ENCODE measurements at regions not wholly inside any gene's neighbourhood (a gene's known extent, or its start where the extent isn't known, plus 50 kb on each side); places are given as distances from the start of the nearest gene placed in this dataset.

DNA sequence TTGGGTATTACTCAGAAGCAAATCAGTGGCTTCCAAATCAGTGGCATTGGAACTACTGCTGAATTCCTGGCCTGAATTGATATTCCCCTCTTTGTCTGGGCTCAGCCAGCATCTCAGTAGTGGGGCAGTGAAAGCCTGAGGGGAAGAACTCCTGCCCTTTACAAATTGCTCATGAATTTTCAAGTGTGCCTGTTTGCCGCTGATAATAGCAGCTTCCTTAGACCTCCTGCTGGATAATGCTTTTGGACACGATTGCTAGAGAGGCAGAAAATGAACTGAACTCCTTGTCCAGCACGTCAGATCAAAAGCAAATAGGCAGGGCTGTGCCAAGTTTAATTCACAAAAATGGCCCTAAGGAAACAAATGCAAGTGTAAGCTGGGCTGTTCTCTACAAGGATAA lies 91.3 kb upstream of the GZMB start:
- Histone ChIP-seq H3K27ac (no peak overlapping the region), H3K36me3 (no peaks in the 10 kb centered on the region), H3K27me3 (no peaks in the 10 kb centered on the region), H3K4me1 (no peaks in the 10 kb centered on the region), H3K9me3 (peaks cover 0 to 9% of the 10 kb centered on the region in 2 donors), H3K4me3 (no peak overlapping the region)
- no peak for DNase-seq (ENCODE audit: low spot score in 2 of 2)
- TF ChIP-seq POLR2AphosphoS5 (IDR thresholded peaks at IDR 0.05) (no peak), CTCF (IDR thresholded peaks at IDR 0.05) (no peak), POLR2A (IDR thresholded peaks at IDR 0.05) (no peak)
- intact Hi-C loops (cut with DNase I; ENCODE audit: low total_unique reads): no loop called here

GRCh38 chr14:24721775-24722174 lies 87.8 kb upstream of the GZMB start:
- TF ChIP-seq POLR2A (IDR thresholded peaks at IDR 0.05): no peak
- no peak for TF ChIP-seq POLR2AphosphoS5 (IDR thresholded peaks at IDR 0.05)
- no peak for TF ChIP-seq CTCF (IDR thresholded peaks at IDR 0.05)
- no peaks in the 10 kb centered on the region for H3K36me3 ChIP-seq
- no peak for DNase-seq (ENCODE audit: low spot score in 2 of 2)
- no peaks in the 10 kb centered on the region for H3K27me3 ChIP-seq
- H3K4me3 ChIP-seq: no peak overlapping the region
- intact Hi-C loops (cut with DNase I; ENCODE audit: low total_unique reads): no loop called here
- H3K9me3 ChIP-seq: no peaks in the 10 kb centered on the region
- no peak overlapping the region for H3K27ac ChIP-seq
- H3K4me1 ChIP-seq: no peaks in the 10 kb centered on the region

- H3K9me3 ChIP-seq: no peaks in the 10 kb centered on the region
- H3K4me3 ChIP-seq: no peak overlapping the region
- intact Hi-C loops (cut with DNase I; ENCODE audit: low total_unique reads): no loop called here
- no peak for DNase-seq (ENCODE audit: low spot score in 2 of 2)
- no peak overlapping the region for H3K27ac ChIP-seq
- TF ChIP-seq POLR2A (IDR thresholded peaks at IDR 0.05) (no peak), POLR2AphosphoS5 (IDR thresholded peaks at IDR 0.05) (no peak), CTCF (IDR thresholded peaks at IDR 0.05) (no peak)
- no peaks in the 10 kb centered on the region for H3K27me3 ChIP-seq
- H3K36me3 ChIP-seq: no peaks in the 10 kb centered on the region
- no peaks in the 10 kb centered on the region for H3K4me1 ChIP-seq
Measured at GRCh38 chr14:24715239-24715638, 81.2 kb upstream of the GZMB start.

DNA sequence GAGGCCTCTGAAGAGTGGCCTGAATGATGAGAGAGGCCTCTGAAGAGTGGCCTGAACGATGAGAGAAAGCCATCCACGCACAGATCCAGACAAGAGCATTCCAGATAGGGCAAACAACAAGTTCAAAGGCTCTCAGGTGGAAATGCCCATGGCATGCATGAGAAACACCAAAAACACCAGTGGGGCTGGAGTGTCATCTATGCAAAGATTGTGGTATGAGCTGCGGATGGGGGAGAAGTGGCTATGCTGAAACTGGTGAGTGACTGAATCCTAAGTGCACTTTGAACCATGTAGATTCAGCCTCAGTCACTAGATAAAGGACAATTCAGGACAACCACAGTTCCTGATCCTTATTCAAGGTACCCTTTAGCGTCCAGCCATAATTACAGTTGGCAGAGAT lies 79.4 kb upstream of the GZMB start:
- Histone ChIP-seq H3K27me3 (no peaks in the 10 kb centered on the region), H3K9me3 (no peaks in the 10 kb centered on the region), H3K27ac (no peak overlapping the region), H3K4me1 (no peaks in the 10 kb centered on the region), H3K36me3 (no peaks in the 10 kb centered on the region), H3K4me3 (no peak overlapping the region)
- DNase-seq (ENCODE audit: low spot score in 2 of 2): no peak
- TF ChIP-seq POLR2A (IDR thresholded peaks at IDR 0.05) (no peak), CTCF (IDR thresholded peaks at IDR 0.05) (no peak), POLR2AphosphoS5 (IDR thresholded peaks at IDR 0.05) (no peak)
- intact Hi-C loops (cut with DNase I; ENCODE audit: low total_unique reads): no loop called here

GRCh38 chr14:24712909-24713308 lies 78.9 kb upstream of the GZMB start:
- Histone ChIP-seq H3K36me3 (no peaks in the 10 kb centered on the region), H3K27ac (no peak overlapping the region), H3K27me3 (no peaks in the 10 kb centered on the region), H3K4me3 (no peak overlapping the region), H3K4me1 (no peaks in the 10 kb centered on the region), H3K9me3 (no peaks in the 10 kb centered on the region)
- intact Hi-C loops (cut with DNase I; ENCODE audit: low total_unique reads): no loop called here
- TF ChIP-seq POLR2AphosphoS5 (IDR thresholded peaks at IDR 0.05): no peak
- TF ChIP-seq POLR2A (IDR thresholded peaks at IDR 0.05): no peak
- no peak for DNase-seq (ENCODE audit: low spot score in 2 of 2)

GRCh38 chr14:24712374-24712773 lies 78.4 kb upstream of the GZMB start:
- Histone ChIP-seq H3K9me3 (no peaks in the 10 kb centered on the region), H3K27ac (no peak overlapping the region), H3K36me3 (no peaks in the 10 kb centered on the region), H3K4me3 (no peak overlapping the region), H3K27me3 (no peaks in the 10 kb centered on the region), H3K4me1 (no peaks in the 10 kb centered on the region)
- TF ChIP-seq POLR2A (IDR thresholded peaks at IDR 0.05): no peak
- no peak for TF ChIP-seq CTCF (IDR thresholded peaks at IDR 0.05)
- TF ChIP-seq POLR2AphosphoS5 (IDR thresholded peaks at IDR 0.05): no peak
- DNase-seq (ENCODE audit: low spot score in 2 of 2): no peak
- intact Hi-C loops (cut with DNase I; ENCODE audit: low total_unique reads): no loop called here
